HepG2 (cell line): ENCODE measurements at regions not wholly inside any gene's neighbourhood (a gene's known extent, or its start where the extent isn't known, plus 50 kb on each side); places are given as distances from the start of the nearest gene placed in this dataset.
A peak's percentile ranks its signal among the peaks of the same experiment; 100 is the strongest.

Source experiments
- ATF4 ChIP-seq, 2 experiments: fragments of 450-650 bp in 1 of 2; sonication (generic) in 1 of 2; formaldehyde crosslinking; IDR thresholded peaks; 2 replicates each; pipeline versions ENCODE4 v1.5.0 to v1.8.0; 2020 to 2022; ENCODE audit warnings: mild to moderate bottlenecking in 1 of 2, missing genetic modification reagents in 1 of 2
- HIVEP1 ChIP-seq: sonication (generic); formaldehyde crosslinking; IDR thresholded peaks from 2 replicates; pipeline ENCODE4 v1.4.0; 2020; ENCODE audit warnings: mild to moderate bottlenecking, missing genetic modification reagents
- LRRFIP1 ChIP-seq: sonication (generic); formaldehyde crosslinking; conservative IDR thresholded peaks from 2 replicates; pipeline ENCODE4 v1.4.0; 2020; ENCODE audit warnings: missing genetic modification reagents
- MYNN ChIP-seq: sonication (generic); formaldehyde crosslinking; IDR thresholded peaks from 2 replicates; pipeline ENCODE4 v1.4.0; 2020; ENCODE audit warnings: mild to moderate bottlenecking, low read depth, missing genetic modification reagents
- NFATC3 ChIP-seq: sonication (generic); formaldehyde crosslinking; IDR thresholded peaks from 2 replicates; pipeline ENCODE4 v1.5.1; 2020; ENCODE audit warnings: mild to moderate bottlenecking, missing genetic modification reagents
- NFE2L1 ChIP-seq: sonication (generic); formaldehyde crosslinking; IDR thresholded peaks from 2 replicates; pipeline ENCODE4 v1.4.0; 2020; ENCODE audit warnings: missing genetic modification reagents, mild to moderate bottlenecking, borderline replicate concordance
- NFIC ChIP-seq: IDR thresholded peaks from 2 replicates; pipeline ENCODE4 v1.6.1; 2012; ENCODE audit warnings: mild to moderate bottlenecking, low read length, inconsistent platforms
- PITX1 ChIP-seq: sonication (generic); formaldehyde crosslinking; IDR thresholded peaks from 2 replicates; pipeline ENCODE4 v1.5.1; 2020; ENCODE audit warnings: mild to moderate bottlenecking, missing genetic modification reagents
- SP1 ChIP-seq, 2 experiments: fragments of 450-650 bp in 1 of 2; sonication (generic) in 1 of 2; formaldehyde crosslinking in 1 of 2; IDR thresholded peaks; 2 replicates each; pipeline versions ENCODE4 v1.4.0 to v1.6.1; 2016 to 2020; ENCODE audit warnings: missing genetic modification reagents in 1 of 2
- SRF ChIP-seq: IDR thresholded peaks from 2 replicates; pipeline ENCODE4 v1.6.1; 2011; ENCODE audit warnings: mild to moderate bottlenecking, low read depth, low read length, moderate library complexity
- TBP ChIP-seq: sonication (generic); formaldehyde crosslinking; IDR thresholded peaks from 2 replicates; pipeline ENCODE4 v1.5.0; 2020; ENCODE audit warnings: missing genetic modification reagents
- THAP11 ChIP-seq: IDR thresholded peaks from 2 replicates; pipeline ENCODE4 v1.6.1; 2016; ENCODE audit warnings: missing biosample characterization, missing genetic modification reagents
- ZC3H13 ChIP-seq: sonication (generic); formaldehyde crosslinking; IDR thresholded peaks from 2 replicates; pipeline ENCODE4 v1.8.1; 2023; ENCODE audit warnings: mild to moderate bottlenecking, missing genetic modification reagents, moderate library complexity
- ZNF367 ChIP-seq: sonication (generic); formaldehyde crosslinking; IDR thresholded peaks from 2 replicates; pipeline ENCODE4 v1.4.0; 2020; ENCODE audit warnings: missing genetic modification reagents, borderline replicate concordance
- ZNF503 ChIP-seq: sonication (generic); formaldehyde crosslinking; IDR thresholded peaks from 2 replicates; pipeline ENCODE4 v1.4.0; 2020; ENCODE audit warnings: missing genetic modification reagents
- ZNF570 ChIP-seq: sonication (generic); formaldehyde crosslinking; IDR thresholded peaks from 2 replicates; pipeline ENCODE4 v1.4.0; 2020; ENCODE audit warnings: mild to moderate bottlenecking, missing genetic modification reagents, borderline replicate concordance
- ZNF572 ChIP-seq: sonication (generic); formaldehyde crosslinking; IDR thresholded peaks from 2 replicates; pipeline ENCODE4 v1.5.1; 2020; ENCODE audit warnings: mild to moderate bottlenecking, missing genetic modification reagents
- ZNF607 ChIP-seq: sonication (generic); formaldehyde crosslinking; IDR thresholded peaks from 2 replicates; pipeline ENCODE4 v1.5.1; 2020; ENCODE audit warnings: missing genetic modification reagents, mild to moderate bottlenecking, borderline replicate concordance
- ZNF720 ChIP-seq: sonication (generic); formaldehyde crosslinking; IDR thresholded peaks from 2 replicates; pipeline ENCODE4 v1.4.0; 2020; ENCODE audit warnings: missing genetic modification reagents
- ZSCAN9 ChIP-seq: IDR thresholded peaks from 2 replicates; pipeline ENCODE4 v1.6.1; 2016; ENCODE audit warnings: borderline replicate concordance

DNA sequence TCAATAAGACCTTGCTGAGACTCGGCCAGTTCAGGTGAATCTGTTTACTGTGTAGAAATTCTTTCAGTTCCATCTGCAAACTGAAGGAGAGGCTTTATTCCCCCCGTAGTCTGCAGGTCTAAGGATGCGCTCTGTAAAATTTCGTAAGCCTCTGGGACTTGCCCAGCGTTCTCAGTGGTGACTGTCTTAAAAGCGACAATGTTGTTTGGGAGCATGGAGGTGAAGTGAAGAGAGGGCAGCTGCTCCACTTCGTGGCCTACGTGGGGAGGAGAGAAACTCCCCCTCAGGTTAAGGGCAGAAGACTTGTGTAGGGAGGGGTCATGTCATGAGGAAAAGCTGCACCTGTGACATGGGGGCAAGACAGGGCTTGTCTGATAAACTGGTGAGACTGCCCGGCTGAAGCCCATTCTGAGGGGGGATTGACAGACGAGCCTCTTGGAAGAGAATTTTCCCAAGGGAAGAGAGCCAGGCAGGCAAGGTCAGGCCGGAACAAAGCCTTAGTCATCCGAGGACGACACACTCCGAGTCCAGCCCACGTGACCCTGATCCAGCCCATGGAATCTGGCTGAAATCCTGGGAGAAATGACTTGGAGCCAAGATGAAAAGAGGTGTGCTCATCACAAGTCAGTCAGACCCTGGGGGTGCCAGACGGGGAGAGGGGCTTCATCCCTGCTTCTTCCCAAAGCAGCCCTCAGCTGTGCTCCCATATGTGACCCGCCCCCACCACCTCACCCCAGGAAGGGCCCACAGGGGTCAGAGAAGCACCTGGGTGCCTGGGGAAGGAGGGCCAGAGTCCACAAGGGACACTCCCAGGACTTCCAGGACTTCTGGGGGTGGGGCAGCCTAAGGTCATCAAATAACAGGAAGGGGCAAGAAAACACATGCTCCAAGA is 88.5 kb upstream of the SH3BP4 start (continued):
- TF ChIP-seq NFE2L1 (no peak), TBP (CRISPR knock-in tag) (no peak), ZNF720 (CRISPR knock-in tag) (no peak), ZNF503 (CRISPR knock-in tag) (no peak), ZC3H13 (no peak; the same call in 1 of the 2 replicates), ZNF607 (no peak), PITX1 (no peak), ZNF570 (CRISPR knock-in tag) (no peak), ZNF572 (no peak), ZNF367 (CRISPR knock-in tag) (no peak), HIVEP1 (CRISPR knock-in tag) (no peak), MYNN (CRISPR knock-in tag) (0 out of 2 replicates have a peak, but pooled peaks have one; percentile 36), THAP11 (CRISPR knock-in tag) (peak; percentile 56), NFIC (0 out of 2 replicates have a peak, but pooled peaks have one; percentile 18), NFATC3 (CRISPR knock-in tag) (no peak), SRF (no peak), ATF4 (CRISPR knock-in tag; IDR thresholded peaks at IDR 0.05) (no peak), SP1 (IDR thresholded peaks at IDR 0.05) (no peak), SP1 (CRISPR knock-in tag; IDR thresholded peaks at IDR 0.05) (no peak), ZSCAN9 (CRISPR knock-in tag) (peak; percentile 48; the same call in 1 of the 2 replicates), LRRFIP1 (CRISPR knock-in tag) (no peak)
